ENCODE measurements at regions not wholly inside any gene's neighbourhood (a gene's known extent, or its start where the extent isn't known, plus 50 kb on each side); places are given as distances from the start of the nearest gene placed in this dataset.

- TF ChIP-seq CTCF (IDR thresholded peaks at IDR 0.05) (no peak), ZFX (IDR thresholded peaks at IDR 0.05; ENCODE audit: borderline replicate concordance) (no peak)
These were observed 188.5 kb upstream of the KBTBD8 start for GRCh38 chr3:66809595-66809958.
